ENCODE measurements at regions not wholly inside any gene's neighbourhood (a gene's known extent, or its start where the extent isn't known, plus 50 kb on each side); places are given as distances from the start of the nearest gene placed in this dataset.
A peak's percentile ranks its signal among the peaks of the same experiment; 100 is the strongest.

DNA sequence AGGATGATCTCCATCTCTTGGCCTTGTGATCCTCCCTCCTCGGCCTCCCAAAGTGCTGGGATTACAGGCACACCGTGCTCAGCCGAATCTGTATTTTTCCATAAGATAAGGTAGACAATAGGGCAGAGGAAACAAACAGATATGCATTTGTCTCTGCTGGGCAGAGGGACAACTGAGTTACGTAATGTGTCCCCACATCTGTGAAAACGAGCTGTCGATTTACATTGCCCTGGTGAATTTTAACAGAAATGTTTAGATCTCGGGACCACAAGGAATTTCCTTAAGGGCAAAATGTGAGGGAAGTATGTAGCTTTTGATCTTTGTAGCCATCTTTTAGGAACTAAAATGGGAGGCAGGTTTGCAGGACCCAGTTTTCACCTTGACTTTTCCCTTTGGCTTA lies 189.7 kb downstream of the TRIML1 start:
- no peak for ATAC-seq
- H3K9me3 ChIP-seq, result no peaks in the 10 kb centered on the region
- H3K27me3 ChIP-seq, result no peaks in the 10 kb centered on the region
- no peak overlapping the region for H3K4me3 ChIP-seq
- TF ChIP-seq POLR2AphosphoS5 (IDR thresholded peaks at IDR 0.05) (no peak), EP300 (IDR thresholded peaks at IDR 0.05) (no peak), POLR2A (IDR thresholded peaks at IDR 0.05) (no peak)
- TF ChIP-seq, protein P1, sequence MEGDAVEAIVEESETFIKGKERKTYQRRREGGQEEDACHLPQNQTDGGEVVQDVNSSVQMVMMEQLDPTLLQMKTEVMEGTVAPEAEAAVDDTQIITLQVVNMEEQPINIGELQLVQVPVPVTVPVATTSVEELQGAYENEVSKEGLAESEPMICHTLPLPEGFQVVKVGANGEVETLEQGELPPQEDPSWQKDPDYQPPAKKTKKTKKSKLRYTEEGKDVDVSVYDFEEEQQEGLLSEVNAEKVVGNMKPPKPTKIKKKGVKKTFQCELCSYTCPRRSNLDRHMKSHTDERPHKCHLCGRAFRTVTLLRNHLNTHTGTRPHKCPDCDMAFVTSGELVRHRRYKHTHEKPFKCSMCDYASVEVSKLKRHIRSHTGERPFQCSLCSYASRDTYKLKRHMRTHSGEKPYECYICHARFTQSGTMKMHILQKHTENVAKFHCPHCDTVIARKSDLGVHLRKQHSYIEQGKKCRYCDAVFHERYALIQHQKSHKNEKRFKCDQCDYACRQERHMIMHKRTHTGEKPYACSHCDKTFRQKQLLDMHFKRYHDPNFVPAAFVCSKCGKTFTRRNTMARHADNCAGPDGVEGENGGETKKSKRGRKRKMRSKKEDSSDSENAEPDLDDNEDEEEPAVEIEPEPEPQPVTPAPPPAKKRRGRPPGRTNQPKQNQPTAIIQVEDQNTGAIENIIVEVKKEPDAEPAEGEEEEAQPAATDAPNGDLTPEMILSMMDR (IDR thresholded peaks at IDR 0.05), result no peak
- peaks cover 0 to 11% (median 0%) of the 10 kb centered on the region in 3 donors for H3K4me1 ChIP-seq
- 92 to 95% methylated on average over 4 of the region's 7 CpGs for WGBS, 2 donors (ENCODE audit: low coverage in 1 of 2)
- H3K36me3 ChIP-seq, result no peaks in the 10 kb centered on the region
- no peak overlapping the region for H3K27ac ChIP-seq

DNA sequence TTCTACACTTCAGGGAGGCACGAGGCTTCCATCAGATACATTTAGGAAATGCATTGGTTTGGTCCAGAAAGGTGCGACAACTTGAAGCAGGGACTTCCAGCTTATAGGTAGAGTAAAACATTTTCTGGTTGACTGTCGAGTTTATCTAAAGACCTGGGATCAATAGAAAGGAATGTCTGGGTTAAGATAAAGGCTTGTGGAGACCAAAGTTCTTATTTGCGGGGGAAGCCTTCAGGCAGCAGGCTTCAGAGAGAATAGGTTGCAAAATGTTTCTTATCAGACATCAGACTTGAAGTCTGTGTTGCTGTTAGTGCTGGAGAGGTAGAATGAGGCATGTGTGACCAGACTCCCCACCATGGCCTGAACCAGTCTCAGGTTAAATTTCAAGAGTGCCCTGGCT lies 190.3 kb downstream of the TRIML1 start:
- peaks cover 0 to 11% (median 0%) of the 10 kb centered on the region in 3 donors for H3K4me1 ChIP-seq
- no peaks in the 10 kb centered on the region for H3K36me3 ChIP-seq
- TF ChIP-seq EP300 (IDR thresholded peaks at IDR 0.05), result no peak
- TF ChIP-seq POLR2A (IDR thresholded peaks at IDR 0.05), result no peak
- no peaks in the 10 kb centered on the region for H3K9me3 ChIP-seq
- no peaks in the 10 kb centered on the region for H3K27me3 ChIP-seq
- H3K27ac ChIP-seq, result no peak overlapping the region
- H3K4me3 ChIP-seq, result no peak overlapping the region
- WGBS, 2 donors (ENCODE audit: low coverage in 1 of 2), result 92 to 100% methylated on average over 1 to 4 of the region's 4 CpGs
- ATAC-seq, result no peak

DNA sequence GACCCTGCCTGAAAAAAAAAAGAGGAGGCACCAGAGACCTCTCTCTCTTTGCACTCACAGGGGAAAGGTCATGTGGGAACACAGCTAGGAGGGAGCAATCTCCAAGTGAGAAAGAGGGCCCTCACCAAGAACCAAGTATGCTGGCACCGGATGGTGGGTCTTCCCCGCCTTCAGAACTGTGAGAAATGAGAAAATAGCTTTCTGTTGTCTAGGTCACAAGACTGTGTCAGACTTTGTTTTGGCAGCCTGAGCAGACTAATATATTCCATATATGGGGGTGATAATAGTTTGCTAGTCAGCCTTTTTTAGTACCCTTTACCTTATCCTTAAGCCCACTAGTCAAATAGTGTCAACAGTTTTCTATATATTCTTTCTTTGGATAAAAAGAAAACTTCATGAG lies 193.0 kb downstream of the TRIML1 start:
- no peak overlapping the region for H3K4me3 ChIP-seq
- no peak for TF ChIP-seq EP300 (IDR thresholded peaks at IDR 0.05)
- TF ChIP-seq, protein P1 (IDR thresholded peaks at IDR 0.05), result no peak
- TF ChIP-seq POLR2A (IDR thresholded peaks at IDR 0.05), result no peak
- no peak for TF ChIP-seq POLR2AphosphoS5 (IDR thresholded peaks at IDR 0.05)
- no peak for ATAC-seq
- peak overlapping the region in 1 of 4 donors; percentile 37 for H3K27ac ChIP-seq
- WGBS, 2 donors (ENCODE audit: low coverage in 1 of 2), result 27 to 44% methylated on average over 2 of the region's 2 CpGs
- no peaks in the 10 kb centered on the region for H3K9me3 ChIP-seq
- H3K36me3 ChIP-seq, result no peaks in the 10 kb centered on the region
- peaks cover 0 to 11% (median 0%) of the 10 kb centered on the region in 3 donors for H3K4me1 ChIP-seq
- no peaks in the 10 kb centered on the region for H3K27me3 ChIP-seq

DNA sequence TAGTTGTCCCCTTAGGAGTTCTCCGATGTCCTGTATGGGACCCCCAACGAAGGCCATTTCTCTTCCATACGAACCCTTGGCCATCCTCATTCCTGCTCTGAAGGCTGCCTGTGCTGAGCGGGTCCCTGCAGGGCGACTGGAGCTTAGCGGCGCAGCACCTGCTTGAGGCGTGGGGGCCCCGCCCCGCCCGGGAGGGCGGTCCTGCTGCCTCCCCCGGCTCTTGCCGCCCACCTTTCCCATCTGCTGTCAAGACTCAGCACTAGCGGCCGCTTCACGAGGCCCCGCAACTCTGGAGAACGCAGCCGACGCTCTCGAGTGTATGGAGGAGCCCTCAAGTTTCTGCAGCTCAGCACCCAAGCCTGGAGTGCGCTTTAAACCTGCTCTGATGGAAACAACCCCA lies 197.7 kb downstream of the TRIML1 start:
- no peak overlapping the region for H3K4me3 ChIP-seq
- no peak overlapping the region for H3K27ac ChIP-seq
- H3K9me3 ChIP-seq, result no peaks in the 10 kb centered on the region
- ATAC-seq, result no peak
- no peaks in the 10 kb centered on the region for H3K27me3 ChIP-seq
- peaks cover 0 to 11% (median 0%) of the 10 kb centered on the region in 3 donors for H3K4me1 ChIP-seq
- WGBS, 2 donors (ENCODE audit: low coverage in 1 of 2), result 83 to 100% methylated on average over 1 to 3 of the region's 23 CpGs
- no peaks in the 10 kb centered on the region for H3K36me3 ChIP-seq
- TF ChIP-seq POLR2AphosphoS5 (IDR thresholded peaks at IDR 0.05) (no peak), POLR2A (IDR thresholded peaks at IDR 0.05) (no peak)
- TF ChIP-seq, protein P1 (IDR thresholded peaks at IDR 0.05), result no peak

DNA sequence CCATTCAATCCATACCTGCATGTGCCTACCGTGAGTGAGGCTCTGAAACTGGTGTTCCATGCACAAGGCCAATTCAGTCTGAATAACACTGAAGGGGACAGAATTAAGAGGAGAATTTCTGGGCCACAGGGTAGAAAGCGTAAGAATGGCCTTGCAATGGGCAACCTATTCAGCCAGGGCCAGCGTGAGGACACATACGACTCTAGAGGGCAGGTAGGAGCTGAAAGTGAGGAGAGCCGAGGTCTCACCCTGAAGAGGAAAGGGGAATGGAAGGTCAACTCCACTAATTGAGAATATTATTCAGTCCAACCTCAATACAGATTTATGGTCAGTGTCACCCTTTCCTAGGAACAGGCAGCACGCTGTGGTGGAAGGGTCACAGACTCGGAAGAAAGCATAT lies 202.2 kb downstream of the TRIML1 start:
- 93 to 96% methylated on average over 7 of the region's 7 CpGs for WGBS, 2 donors (ENCODE audit: low coverage in 1 of 2)
- H3K9me3 ChIP-seq, result no peaks in the 10 kb centered on the region
- no peak overlapping the region for H3K4me3 ChIP-seq
- no peak for ATAC-seq
- H3K4me1 ChIP-seq, result no peaks in the 10 kb centered on the region
- H3K27me3 ChIP-seq, result no peaks in the 10 kb centered on the region
- no peak overlapping the region for H3K27ac ChIP-seq
- no peak for TF ChIP-seq POLR2AphosphoS5 (IDR thresholded peaks at IDR 0.05)
- no peak for TF ChIP-seq EP300 (IDR thresholded peaks at IDR 0.05)
- TF ChIP-seq POLR2A (IDR thresholded peaks at IDR 0.05), result no peak
- TF ChIP-seq, protein P1 (IDR thresholded peaks at IDR 0.05), result no peak
- no peaks in the 10 kb centered on the region for H3K36me3 ChIP-seq

Measured in gastroesophageal sphincter (tissue), 4 donors.